NCI-H345 treated with DMSO at 0.1 percent for 48 hours (cell line): ENCODE measurements at regions not wholly inside any gene's neighbourhood (a gene's known extent, or its start where the extent isn't known, plus 50 kb on each side); places are given as distances from the start of the nearest gene placed in this dataset.

ENCODE experiments used
- DNase-seq: peaks from one replicate; lab custom pipeline; 2025; ENCODE audit not compliant: unreplicated experiment; lab: John Stamatoyannopoulos, UW

DNA sequence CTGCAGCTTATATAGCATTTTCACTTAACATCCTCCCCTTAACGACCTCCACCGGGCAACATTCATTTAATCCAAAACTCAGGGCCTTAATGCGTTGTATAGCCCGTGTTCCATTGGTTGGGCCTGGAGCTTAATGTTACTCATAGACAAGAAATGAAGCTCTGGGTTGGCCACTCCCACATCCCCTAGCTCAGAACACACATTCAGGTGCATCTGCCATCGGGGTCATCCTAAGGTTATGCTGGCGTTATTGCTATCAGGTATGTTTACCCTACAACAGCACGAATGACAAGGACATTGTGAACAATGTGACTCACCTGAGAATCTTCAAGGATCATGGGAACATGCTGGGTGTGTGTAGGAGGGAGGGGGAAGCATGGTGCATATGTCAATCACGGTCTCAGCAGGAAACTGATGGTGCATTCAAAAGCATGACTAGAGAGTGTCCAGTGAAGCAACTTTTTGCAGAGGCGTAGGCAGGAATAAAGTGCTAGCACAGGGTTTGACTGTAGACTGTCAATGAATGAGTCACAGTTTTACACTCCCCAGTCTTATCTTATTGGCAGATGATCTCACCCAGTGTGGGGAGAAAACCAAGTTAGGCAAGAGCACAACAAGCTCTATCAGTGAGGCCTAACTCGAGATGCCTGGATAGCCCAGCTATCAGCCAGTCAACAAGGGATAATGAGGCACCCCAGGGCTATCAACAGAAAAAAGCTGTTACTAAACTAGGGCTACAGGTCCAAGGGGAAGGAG is 402.1 kb upstream of the MCTP2 start:
- DNase-seq, result peak; percentile 23

DNA sequence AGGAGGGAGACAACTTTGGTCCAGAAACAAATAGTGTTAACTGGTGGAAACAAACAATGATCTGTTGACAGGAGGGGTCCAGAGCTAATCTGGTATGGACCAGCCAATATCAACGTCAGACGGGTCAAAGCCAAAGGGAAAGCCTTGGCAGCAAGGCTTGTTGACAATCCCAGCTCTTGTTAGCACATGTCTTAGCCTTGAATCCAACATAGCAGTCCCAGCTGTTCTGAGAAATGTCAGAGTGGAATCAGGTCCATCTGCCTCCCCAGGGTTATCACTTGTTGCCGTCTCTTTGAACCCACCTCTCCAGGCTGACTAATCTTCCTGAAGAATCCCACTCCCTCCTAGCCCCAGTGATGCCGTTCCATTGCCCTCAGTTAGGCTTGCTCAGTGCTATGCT is 404.6 kb upstream of the MCTP2 start:
- DNase-seq, result no peak

DNA sequence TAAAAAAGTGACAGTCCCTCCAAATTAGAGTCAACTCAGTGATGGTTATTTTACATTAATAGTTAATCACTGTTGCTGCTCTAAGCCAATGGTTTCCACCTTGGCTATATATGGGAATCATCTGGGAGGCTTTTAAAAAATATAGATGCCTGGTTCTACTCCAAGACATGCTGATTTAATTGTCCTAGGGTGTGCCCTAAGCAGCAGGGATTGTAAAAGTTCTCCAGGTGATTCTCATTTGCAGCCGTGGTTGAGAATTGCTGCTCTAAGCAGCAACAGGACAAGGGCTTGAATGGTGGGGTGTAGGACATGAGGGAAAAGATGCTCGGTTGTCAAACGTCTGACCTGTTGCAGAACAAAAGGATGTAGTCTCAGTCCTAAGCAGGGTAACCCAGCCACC is 405.1 kb upstream of the MCTP2 start:
- DNase-seq, result no peak

DNA sequence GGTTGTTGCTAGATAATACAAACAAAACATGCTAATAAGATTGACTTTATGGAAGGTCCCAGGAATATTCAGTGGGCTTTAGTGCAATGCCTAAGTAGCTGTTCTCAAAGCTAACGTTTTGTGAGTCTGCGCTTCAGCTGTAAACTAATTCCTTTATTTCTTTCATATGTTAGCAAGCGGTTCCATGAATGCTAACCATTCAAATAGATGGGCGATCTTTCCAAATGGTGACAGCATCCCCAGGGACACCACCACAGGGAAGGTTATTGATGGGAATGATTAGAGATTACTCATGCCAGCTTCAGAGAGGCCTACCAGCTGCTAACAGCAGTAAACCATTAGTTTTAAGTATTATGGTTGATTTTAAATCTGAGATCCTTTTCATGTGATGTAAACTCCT is 405.7 kb upstream of the MCTP2 start:
- DNase-seq, result no peak

DNA sequence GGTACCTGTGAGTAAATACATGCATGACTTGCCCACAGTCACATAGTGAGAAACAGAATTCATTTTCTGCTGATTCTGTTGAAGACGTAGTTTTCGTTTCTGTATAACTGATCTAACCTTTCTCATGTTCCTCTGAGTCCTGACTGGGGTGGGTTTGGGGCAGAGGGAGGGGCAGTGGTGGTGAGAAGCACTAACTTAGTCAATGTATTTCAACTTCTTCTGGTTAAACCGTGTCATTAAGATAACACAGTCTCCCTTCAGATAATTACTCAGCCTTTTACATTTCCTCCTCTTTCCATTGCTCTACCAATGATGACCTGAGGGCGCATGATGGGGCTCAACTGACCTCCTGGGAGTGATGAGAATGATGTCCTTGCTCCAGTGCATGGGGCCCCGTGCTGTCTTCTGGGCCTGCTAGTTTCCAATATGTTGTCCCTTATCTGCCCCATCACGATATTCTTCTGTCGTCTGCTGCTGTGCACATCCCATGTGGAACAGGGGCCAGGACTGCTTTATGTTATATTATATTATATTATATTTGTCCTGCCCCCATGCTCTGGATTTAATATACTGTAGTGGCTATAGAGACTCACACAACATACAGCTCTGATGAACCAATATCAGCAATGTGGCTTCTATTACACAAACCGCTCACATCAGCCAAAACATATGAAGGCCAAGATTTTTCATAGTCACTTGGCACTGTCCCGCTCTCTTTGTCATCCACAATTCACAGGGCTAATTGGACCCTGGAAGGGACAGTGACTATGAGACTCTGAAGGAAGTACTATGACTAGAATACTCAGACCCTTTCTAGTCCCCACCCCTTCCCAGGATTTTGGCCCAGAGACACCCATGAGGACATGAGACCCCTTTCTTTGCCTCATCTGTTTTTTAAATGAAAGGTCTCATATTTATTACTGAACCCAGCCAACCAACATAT is 407.1 kb upstream of the MCTP2 start:
- no peak for DNase-seq

DNA sequence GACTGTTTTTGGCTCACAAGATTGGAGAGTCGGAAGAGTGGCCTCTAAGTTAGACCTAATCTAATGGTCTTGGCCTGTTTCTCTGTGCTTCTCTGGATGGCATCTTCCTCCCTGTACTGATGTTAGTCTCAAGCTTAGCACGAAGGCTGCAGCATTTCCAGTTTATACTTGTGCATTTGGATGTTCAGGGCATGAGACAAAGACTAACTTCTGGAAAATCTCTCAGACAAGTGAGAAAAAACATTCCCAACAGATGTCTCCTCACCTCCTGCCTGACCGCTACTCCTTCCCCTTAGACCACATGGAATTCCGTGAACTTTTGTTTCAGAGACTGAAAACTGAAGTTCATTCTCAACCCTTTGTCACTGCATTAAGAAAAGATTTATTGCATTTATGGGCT is 410.8 kb upstream of the MCTP2 start:
- DNase-seq, result no peak

DNA sequence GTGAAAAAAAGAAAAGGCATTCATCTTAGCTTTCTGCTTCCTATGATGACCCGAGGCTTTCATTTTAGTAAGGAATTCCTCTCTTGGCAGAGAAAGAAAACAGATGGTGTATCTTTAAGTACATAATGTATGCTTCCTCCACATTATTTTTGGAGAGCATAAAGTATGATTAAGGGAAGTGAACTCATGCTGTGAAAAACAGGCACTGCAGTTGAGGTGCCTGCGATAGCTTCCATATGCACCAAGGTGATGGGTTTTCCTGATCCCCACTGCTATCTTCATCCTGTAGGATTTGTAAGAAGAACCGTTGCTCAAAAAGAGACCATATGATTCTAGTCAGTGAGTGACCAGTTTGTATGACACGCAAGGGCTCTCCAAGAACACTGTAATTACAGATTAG is 411.5 kb upstream of the MCTP2 start:
- DNase-seq, result no peak

DNA sequence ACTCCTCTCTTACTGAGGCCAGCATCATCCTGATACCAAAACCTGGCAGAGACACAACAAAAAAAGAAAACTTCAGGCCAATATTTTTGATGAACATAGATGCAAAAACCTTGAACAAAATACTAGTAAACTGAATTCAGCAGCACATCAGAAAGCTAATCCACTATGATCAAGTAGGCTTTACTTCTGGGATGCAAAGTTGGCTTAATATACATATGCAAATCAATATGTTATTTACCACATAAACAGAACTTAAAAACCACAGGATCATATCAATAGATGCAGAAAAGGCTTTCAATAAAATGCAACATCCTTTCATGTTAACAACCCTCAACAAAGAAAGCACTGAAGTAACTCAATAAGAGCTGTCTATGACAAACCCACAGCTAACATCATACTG is 414.5 kb upstream of the MCTP2 start:
- no peak for DNase-seq

DNA sequence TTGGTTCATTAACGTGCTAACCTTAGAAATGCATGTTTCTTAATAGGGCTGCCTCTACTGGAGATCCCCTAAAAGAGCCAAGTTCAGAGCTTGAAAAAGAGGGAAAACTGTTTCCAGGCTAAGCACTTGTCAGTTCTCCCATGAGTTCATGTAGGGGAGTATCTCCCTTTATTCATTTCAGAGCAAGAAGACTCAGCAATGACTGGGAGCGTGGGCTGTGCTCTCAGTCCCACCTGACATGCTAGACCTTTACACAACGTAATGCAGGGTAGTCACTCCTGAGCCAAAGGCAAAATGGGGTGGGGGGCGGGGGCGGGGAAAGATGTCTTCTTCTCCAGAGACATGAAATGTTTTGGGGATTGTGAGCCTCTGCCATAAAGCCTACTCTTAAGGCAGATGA is 420.1 kb upstream of the MCTP2 start:
- DNase-seq, result no peak

DNA sequence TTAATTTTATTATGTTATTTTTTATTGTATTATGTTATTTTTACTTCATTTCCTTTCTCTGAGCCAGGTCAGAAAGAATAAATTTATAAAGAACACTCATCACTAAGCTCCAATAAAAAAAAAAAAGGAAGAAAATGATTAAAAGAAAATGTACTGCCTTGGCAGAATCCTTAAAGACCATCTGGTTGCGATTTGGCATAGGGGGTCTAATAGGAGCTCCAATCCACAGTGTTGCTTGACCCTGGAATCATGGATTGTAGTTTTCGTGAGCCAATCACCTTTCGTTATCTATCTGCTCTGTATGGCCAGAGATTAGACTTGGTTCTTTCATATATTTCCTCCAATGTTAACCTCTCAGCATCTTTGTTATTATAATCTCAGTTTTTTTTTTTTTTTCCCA is 421.8 kb upstream of the MCTP2 start:
- DNase-seq, result no peak

DNA sequence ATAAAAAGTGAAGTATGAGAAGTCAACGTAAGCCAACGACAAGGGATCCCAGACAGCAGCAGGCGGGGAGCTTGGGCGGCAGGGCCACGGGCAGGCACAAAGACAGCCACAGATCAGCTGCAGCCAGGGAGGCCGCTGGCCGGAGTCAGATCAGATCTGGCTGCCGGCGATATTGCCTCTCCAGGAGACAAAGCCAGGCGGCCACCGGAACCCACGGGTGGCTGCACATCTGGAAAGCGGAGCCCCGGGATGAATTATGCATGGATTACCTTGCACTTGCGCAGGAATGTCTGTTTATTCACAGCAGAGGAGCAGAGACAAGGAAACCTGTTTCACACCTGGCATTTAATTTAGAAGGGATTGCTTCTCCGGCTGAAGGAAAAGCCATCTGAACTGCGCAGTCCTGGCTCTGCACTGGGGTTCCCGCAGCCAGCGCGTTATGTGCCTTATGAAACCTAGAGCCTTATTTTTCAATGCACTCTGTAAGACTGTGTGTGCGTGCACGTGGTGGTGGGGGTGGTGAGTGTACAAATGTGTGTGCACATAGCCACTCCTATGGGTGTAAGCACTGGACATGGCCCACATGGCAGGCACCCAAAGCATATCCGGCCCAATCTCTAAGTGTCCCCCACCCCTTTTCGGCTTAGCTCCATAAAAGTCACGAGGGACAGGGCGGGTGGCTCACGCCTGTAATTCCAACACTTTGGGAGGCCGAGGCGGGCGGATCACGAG is 427.8 kb upstream of the MCTP2 start:
- DNase-seq, result no peak

DNA sequence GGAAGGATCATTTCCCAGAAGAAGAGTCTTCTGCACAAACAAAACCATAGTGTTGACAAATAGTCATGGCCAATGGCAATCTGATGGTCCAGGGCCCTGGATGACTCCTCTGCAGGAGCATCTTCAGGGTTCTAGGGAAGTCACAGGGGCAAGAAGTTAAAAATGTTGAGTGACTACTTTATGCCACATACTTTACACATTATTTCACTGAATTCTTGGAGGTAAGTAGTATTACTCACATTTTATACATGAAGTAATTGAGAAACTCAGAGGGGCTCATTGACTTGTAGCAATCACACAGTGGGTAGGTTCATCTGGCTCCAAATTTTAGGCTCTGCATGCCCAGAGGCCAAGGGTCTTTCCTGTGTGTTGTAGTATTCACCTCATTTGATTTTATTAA is 430.2 kb upstream of the MCTP2 start:
- no peak for DNase-seq

DNA sequence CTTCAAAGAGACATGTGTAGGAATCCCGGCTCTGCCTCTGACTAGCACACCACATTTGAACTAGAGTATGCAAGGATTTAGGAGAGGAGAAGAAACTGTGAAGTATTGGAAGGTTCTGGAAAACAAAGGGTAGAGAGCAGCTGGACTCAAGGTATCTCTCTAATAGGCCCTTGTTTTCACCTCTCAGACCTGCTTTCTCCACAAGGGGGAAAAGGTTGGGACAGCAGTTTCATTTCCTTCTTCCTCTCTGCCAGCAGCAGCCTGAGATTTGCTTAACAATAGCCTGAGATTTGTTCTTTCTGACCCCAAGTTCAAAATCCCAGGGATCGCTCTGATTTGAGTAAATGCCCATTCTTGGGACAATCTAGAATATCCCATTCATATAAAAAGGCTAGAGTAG is 430.6 kb upstream of the MCTP2 start:
- no peak for DNase-seq

DNA sequence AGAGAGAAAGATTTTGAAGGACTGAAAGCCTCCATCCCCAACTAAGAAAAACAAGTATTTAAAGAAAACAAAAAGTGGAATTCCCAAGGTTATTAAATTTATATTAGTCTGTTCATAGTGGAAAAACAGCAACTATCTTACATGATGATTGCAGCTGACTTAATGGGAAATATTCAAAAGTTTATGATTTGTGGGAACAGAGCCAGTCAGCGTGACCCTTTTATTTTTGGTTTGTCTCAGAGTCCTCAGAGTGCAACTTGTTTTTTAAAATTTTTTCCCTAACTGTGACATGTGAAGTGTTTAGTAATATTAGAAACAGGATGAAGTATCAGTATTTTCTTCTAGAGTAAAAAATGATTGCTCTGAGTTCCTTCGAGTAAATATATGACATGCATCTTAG is 441.9 kb upstream of the MCTP2 start:
- no peak for DNase-seq

DNA sequence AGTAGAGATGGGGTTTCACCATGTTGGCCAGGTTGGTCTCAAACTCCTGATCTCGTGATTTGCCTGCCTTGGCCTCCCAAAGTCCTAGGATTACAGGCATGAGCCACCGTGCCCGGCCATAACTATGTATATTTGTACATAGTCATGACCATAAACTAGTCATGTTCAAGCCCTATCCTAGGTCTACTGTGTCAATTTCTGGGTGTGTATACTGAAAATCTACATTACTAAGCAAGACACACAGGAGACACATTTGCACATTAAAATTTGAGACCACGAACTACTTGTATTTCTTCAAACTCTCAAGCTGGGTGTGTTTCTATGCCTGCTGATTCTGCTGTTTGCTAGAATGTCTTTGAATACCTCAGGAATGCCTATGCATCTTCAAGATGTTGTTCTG is 451.3 kb upstream of the MCTP2 start:
- no peak for DNase-seq

DNA sequence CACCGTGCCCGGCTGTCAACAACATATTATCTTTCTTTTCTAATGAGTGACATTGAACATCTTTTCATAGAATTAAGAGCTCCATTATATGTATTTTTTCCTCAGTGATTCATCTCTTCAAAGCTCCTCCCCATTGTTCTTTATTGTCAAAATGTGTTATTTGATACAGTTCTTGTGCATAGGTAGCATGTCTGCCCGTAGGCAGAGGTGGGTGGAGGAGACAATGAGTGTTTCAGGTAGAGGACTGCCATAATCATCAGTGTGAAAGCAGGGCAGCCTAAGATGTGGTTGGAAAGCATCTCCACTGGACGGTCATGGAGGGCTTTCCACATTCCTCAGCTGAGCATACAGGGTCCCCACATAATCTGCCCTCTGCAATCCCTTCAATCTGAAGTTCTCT is 452.0 kb upstream of the MCTP2 start:
- DNase-seq, result no peak

DNA sequence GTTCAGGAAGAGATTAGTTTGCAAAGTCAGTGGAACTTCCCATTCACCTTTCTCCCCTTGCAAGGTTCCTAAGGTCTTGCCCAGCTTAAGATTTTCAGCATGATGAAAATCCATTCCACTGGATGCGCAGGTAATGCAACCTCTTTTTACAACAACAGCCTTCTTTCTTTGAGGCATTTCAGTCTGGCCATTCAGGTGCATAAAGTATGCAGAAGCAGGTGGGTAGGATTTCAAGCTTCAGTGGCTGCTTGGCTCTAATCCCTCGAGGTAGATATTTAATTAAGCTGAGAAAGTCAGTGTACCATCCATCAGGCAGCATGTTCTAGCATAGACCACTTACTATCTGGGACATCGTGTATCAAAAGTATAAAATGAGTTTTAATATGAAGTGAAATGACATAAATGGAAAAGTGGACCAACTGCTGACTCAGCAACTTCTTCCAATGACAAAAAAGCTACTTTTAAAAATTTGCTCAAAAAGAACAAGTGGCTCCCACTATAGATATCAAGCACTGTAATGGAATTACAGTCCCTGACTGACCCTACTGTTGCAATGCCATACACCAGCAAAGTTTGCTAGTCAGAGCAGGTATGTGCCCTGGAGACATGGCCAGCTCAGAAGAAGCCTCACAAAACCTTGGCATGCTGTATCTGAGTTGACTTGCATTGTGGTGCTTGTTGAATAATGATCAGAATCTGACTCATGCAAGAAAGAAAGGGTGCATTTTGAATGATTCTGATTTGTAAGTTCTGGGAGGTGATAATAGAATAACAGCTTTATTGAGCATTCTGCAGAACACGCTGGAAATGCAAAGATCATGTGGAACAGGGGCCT is 459.9 kb upstream of the MCTP2 start:
- DNase-seq, result no peak

DNA sequence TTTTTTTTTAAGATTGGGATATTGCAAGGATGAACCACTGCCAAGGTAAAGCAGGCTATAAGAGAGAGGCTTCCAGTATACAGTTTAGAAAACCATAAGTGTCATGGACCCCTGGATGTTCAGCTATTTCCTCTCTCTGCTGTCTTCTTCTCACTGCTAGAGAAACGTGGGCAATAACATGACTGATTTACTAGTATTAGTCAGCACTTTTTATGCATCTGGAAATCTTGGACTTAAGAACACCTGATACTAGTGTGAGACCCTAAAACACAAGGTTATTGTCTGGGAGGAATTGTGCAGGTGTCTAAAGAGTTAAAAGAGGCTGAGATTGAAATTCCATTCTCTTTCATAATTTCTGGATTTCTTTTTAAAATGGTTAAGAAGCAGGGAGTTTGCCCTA is 460.6 kb upstream of the MCTP2 start:
- DNase-seq, result no peak

DNA sequence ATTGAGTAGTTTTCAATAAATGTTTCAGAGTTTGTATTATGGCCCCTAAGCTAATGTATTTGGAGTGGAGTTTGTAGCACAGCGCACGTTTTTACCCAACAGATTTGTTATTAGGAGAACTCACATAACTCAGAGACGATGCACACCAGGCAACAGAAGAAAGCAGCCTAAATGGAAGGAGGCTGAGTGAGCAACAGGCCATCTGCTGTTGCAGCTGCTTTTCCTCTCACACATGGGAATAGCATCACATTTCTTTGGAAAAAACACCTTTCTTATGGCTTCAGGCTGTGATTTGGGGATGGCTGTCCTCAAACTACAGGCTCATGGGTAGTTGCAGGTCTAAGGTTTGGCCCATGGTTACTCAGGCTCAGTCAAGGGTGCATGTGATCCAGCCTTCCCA is 469.3 kb upstream of the MCTP2 start:
- DNase-seq, result no peak

DNA sequence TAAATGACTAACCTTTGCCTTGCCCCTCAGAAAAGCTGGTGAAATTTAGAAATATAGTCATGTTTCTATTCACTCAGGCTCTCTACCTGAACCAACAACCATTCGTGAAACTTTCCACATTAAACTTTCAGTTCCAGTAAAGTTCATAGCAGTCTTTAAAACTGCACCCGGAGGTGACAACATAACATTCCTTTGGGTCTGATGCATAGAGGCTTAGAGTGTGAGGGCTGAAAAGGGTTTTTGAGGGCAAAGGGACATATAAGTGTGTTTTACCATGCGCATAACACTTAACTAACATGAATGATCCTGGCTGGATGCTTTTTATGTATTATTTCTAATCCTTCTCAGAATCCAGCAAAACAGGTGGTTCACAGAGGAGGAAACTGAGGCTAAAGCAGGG is 471.7 kb upstream of the MCTP2 start:
- no peak for DNase-seq

DNA sequence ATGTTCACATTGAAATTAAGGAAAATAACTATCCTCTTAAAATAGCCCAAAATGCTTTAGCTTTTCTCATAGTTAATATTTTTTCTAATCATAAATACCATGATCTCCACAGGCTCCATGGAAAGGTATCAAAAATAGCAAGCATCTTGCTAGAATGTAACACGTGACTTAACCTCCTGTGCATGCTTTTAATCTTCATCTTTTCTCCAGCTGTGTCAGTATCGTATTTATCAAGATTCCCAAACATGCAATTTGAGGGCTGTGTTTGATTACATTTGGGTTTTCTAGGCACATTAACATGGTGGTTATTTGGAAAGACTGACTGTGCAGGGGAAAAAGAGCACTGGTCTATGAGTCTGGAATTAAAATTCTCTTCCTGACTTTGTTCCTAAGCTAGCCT is 472.5 kb upstream of the MCTP2 start:
- no peak for DNase-seq
